ENCODE measurements at regions not wholly inside any gene's neighbourhood (a gene's known extent, or its start where the extent isn't known, plus 50 kb on each side); places are given as distances from the start of the nearest gene placed in this dataset.

DNA sequence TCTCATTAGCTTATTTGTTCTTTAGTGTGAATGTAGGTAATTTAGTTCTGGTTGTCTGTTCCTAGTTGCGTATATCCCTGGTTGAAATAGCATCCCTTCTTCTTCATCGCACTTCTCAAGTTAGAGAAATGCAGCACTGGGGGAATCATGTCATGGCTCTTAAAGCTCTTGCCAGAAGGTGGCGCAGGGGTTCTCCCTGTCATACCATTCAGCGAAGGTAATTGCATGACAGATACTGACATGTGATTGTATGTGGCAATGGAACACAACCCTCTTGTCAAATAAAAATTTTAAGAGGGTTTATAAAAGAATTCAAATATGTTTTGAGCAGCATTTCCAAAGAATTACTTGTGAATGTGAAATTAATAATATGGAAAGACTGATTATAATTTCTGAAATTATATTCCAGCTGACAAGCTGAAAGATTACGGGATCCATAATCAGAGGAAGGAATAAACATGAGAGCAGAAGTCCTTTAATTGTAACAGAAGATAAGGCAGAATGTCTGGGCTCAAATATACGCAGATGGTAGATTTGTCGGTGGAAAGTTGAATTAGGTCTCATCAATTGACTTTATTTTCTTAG lies 411.7 kb downstream of the DSEL start:
- DNase-seq (ENCODE audit: low spot score), result no peak

DNA sequence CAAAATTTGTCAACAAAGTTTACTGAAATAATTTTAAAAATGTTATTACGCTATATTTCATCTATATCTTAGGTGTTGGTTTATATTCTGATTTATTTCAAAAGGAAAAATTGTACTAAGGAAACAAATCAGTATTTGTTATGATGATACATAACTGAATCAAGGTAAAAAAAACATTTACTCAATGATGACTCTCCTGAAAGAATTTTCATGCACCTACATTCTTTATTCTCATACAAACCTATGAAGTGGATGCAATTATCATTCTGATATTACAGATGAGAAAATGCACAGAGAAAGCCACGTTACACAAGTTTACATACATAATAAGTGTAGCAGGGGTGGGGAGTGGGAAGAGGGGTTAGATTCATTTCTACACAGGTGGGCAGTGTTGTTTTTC lies 422.4 kb downstream of the DSEL start:
- intact Hi-C loops (cut with DNase I), result no loop called here
- DNase-seq (ENCODE audit: low spot score), result no peak

More for the DNA sequence above, 411.7 kb downstream of the DSEL start:
- intact Hi-C loops (cut with DNase I), result no loop called here

DNA sequence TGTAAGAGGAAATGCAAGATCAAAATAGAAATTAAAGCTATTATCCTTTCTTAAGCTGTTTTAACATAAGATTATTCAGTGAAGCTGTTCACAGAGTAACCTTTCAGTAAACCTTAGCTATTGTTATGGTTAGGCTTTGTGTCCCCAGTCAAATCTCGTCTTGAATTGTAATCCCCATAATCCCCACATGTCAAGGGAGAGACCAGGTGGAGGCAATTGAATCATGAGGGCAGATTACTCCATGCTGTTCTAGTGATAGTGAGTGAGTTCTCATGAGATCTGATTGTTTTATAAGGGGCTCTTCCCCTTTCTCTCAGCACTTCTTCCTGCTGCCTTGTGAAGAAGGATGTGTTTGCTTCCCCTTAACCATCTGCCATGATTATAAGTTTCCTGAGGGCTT lies 424.4 kb downstream of the DSEL start:
- DNase-seq (ENCODE audit: low spot score), result no peak
- intact Hi-C loops (cut with DNase I), result no loop called here

DNA sequence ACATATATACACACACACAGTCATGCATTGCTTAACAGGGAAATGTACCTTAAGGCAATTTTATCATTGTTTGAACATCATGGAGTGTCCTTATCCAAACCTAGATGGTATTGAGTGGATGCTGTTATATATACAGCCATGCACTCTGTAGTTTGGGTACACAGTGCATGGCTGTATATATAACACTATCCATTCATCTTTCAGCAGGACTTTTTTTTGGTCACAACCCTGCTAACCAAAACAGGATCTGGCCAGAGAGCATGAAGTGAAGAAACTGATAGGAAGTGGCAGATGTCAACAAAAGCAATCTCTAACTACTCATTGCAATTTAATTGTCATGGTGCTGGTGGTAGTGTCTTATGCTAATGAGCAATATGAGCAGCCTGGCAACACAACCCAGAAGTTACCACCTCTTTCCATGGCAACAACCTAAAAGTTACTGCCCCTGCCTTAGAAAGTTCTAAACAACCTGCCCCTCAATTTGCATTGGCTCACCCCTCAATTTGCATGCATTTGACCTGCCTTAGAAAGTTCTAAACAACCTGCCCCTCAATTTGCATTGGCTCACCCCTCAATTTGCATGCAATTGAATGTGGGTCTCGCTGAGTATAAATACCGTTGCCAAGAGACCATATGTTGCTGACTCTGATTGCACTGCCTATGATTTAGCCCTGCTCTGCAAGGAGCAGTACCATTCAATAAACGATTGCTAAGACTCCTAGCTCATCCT lies 434.9 kb downstream of the DSEL start:
- intact Hi-C loops (cut with DNase I), result no loop called here
- DNase-seq (ENCODE audit: low spot score), result no peak

DNA sequence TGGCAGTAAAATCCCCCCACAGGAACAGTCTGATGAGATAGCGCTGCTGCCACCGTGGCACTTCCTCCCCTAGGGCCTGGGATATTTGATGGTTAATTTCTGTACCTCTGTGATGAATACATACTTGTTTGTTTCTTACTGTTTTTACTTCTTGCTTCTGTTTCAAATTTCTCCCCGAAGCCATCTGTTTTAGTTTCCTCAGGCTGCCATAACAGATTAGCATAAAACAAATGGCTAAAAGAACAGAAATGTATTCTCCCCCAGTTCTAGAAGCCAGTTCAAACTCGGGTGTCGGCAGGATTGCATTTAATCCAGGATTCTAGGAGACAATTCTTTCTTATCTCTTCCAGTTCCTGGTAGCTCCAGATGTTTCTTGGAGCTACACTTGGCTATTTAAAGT lies 435.9 kb downstream of the DSEL start:
- intact Hi-C loops (cut with DNase I), result no loop called here
- DNase-seq (ENCODE audit: low spot score), result no peak

DNA sequence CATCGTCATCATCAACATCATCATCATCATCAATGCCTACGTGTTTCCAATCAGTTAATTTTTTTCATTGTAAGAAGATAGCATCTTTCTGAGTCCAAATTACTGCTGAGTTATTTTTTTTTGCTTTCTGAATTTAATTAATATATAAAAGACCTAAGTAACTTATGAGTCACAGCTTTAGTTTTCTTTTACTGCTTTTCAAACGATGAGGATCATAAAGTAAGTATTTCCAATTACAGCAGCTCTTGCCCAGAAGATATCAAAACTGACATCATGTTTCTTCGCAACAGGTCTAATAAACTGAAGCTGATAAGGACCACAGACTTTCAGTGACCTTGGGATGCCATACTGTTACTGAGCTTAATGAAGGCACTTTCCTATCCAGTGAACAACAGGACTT lies 442.2 kb downstream of the DSEL start:
- no peak for DNase-seq (ENCODE audit: low spot score)
- intact Hi-C loops (cut with DNase I), result no loop called here

DNA sequence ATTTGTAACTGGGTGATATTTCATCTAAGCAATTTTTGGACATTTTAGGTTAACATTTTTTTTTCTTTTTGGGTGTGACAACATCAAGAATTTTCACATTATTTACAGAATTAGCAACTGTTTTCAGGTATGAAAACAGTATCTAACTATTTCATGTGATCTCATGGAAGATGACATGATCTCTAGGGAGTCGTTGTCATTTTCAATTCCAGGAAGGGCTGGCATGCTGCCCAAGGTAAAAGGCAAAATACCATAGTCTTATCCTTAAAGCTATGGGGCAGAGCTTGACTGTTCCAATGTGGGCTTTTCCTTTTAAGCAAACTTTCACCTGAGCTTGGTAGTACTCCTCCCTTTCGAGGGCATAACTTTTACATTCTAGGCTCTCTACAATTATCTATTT lies 443.7 kb downstream of the DSEL start:
- DNase-seq (ENCODE audit: low spot score), result no peak

DNA sequence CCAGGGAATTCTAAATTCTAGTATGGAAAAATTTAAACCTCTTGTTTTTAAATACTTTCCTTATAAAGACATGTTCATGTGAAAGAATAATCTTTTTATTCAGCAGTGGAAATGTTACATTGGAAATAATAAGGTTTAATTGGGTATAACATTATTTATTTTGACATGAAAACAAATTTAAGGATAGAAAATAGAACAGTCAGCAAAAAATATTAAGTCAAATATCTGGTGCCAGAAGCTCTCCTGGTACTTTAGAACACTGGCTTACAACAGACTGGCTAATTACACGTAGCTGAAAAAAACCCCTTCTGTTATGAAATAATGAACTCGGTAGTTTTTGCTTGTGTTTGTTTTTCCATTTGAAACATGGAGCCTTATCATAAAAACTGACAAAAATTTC lies 447.9 kb downstream of the DSEL start:
- intact Hi-C loops (cut with DNase I), result no loop called here
- no peak for DNase-seq (ENCODE audit: low spot score)

More for the DNA sequence above, 443.7 kb downstream of the DSEL start:
- intact Hi-C loops (cut with DNase I), result no loop called here

DNA sequence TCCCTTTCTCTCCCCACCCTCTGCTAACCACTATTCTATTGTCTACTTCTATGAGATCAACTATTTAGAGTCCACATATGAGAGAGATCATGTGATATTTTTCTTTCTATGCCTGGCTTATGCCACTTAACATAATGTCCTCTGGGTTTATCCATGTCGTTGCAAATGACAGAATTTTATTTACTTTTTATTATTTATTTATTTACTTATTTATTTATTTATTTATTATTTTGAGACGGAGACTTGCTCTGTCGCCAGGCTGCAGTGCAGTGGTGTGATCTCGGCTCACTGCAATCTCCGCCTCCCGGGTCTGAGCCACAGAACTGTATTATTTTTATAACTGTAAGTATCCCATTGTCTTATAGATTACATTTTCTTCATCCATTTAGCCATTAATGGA lies 443.4 kb upstream of the CDH19 start:
- DNase-seq (ENCODE audit: low spot score), result no peak
- intact Hi-C loops (cut with DNase I), result no loop called here

DNA sequence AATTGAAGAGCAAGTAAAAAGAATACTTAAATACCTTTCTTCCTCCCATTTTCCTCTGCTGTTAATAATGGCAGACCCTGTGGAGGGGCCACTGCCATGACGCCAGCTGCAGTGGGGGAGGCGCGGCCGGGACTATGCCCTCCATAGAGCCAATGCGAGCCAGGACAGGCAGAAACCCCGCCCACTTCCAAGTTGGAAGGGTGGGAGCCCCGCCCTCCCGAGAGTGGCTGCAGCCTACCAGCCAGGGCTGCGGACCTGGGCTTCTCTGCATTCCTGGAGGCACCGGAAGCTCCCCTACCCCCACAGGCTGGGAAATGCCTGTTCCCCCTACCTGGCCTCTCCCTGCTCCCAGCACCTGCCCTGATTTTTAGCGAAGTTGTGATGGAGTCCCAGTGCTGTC lies 439.4 kb upstream of the CDH19 start:
- DNase-seq (ENCODE audit: low spot score), result no peak
- intact Hi-C loops (cut with DNase I), result no loop called here

DNA sequence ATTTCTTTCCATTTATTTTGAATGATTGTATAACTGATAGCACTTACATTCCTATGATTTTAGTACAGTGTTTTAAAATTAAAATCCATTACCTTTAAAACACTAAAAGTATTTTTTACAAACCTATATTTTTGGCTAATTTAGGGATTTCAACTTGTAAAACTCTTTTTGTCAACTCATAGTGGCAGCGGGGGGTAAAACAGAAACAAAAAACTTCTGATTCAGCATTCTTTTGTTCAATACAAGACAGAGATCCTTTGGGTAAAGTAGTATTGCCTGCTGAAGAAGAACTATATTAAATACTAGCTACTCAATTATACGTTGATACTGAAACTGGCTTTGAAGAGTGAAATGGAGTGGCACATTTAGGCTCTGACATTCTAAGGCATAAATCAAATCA lies 437.4 kb upstream of the CDH19 start:
- intact Hi-C loops (cut with DNase I), result no loop called here
- no peak for DNase-seq (ENCODE audit: low spot score)

DNA sequence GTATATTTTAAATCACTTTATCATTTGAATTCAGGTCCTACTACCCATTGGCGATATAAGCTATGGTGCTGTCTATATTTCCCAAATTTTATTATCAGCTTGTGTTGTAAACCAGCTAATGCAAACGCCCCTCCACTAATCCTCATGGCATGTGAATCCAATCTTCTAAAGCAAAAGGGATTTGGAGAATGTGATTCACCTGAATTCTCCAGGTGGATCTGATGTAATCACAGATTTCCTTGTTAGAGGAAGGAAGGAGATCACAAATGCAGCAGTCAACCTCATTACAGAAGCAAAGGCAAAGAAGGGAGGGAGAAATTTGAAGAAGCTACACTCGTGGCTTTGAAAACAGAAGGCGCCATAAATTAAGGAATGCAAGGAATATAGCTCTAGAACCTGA lies 431.1 kb upstream of the CDH19 start:
- no peak for DNase-seq (ENCODE audit: low spot score)
- intact Hi-C loops (cut with DNase I), result loop anchor here in 1 of 2 donors (5.0 kb wide), 1 partner anchor 498 kb away; no protein-coding TSS in a partner anchor

DNA sequence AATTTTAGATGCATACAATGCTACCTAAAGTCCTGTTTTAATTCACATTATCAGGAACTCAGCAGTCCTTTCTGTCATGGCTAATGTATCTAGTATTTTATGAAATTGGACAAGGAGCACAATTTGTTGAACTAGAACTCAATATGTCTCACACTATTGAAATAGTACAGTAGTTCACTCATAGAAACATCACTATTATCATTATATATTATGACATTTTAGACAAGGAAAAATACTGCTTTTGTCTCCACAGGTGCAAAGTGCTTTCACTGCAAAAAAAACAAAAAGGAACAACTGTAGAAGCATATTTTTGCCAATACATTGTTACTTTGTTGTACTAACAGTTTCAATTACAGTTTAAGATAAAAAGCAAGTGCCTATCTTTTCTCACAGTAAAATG lies 419.2 kb upstream of the CDH19 start:
- intact Hi-C loops (cut with DNase I), result no loop called here
- DNase-seq (ENCODE audit: low spot score), result no peak

DNA sequence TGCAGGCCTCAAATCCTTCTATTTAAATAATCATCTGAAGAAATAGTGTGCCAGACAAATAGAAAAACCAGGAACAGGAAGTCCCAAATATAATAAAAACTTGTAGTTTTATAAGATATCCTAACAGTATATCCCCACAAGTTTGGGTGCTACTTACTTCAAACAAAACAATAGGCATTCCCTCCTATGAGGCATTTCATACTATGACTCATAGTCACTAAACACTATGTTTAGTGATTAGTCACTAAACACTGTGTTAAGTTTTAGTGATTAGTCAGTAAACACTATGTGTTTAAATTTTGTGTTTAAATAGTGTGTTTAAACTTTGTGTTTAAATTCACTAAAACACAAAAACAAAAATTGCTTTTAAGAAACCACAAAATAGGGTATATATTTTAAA lies 407.0 kb upstream of the CDH19 start:
- intact Hi-C loops (cut with DNase I), result no loop called here
- DNase-seq (ENCODE audit: low spot score), result no peak

DNA sequence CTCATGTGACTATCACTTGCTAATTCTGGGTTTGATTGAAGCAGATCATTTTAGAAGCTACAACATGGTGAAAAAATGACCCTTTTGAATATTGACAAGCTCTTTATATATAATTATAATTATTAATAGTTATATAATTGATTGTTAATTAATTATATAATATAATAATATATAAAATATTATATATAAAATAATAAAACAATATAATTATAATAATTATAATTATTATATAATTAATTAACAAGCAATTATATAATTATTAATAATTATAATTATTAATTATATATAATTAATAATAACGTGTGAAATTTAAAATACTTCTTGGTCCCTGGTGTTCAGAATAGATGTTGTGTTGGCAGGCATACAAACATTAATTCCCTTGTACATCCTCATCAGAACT lies 404.1 kb upstream of the CDH19 start:
- no peak for DNase-seq (ENCODE audit: low spot score)
- intact Hi-C loops (cut with DNase I), result loop anchor here in 1 of 2 donors (1.0 kb wide), 1 partner anchor 22 kb away; no protein-coding TSS in a partner anchor

DNA sequence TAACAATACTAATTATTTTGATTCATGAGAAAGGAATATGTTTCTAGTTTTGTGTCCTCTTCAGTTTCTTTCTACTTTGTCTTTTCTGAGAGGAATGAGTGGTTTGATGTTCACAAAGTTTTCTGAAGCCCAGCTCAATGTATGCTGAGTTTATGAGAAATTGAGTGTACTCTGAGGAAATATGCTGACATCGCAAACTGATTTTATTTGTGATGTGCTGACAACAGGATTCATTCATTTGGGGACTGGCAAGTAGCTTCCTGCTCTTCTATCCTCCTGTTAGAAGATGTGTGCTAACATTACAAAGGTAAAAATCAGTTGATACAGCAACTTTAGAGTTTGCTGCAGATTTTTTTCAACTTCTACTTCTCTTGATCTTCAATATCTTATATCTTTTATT lies 403.2 kb upstream of the CDH19 start:
- DNase-seq (ENCODE audit: low spot score), result no peak

DNA sequence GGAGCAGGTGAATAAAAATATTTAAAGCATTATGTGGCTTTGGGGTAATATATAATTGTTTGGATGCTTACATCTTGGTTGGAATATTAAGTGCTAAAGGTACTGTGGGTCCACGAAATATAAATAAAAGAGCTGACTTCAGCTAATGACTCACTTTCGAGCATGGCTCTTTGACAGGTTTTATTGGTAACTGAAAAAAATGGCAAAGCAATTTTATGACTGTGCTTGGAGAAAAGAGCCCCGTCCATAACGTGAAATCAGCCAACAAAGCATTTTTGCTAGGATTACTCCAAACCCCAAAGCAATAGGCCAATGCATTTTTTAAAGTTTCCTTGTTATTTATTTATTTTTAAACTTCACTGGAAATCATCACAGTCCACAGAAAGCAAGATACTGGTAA lies 397.2 kb upstream of the CDH19 start:
- no peak for DNase-seq (ENCODE audit: low spot score)
- intact Hi-C loops (cut with DNase I), result no loop called here

More for the DNA sequence above, 403.2 kb upstream of the CDH19 start:
- intact Hi-C loops (cut with DNase I), result no loop called here

DNA sequence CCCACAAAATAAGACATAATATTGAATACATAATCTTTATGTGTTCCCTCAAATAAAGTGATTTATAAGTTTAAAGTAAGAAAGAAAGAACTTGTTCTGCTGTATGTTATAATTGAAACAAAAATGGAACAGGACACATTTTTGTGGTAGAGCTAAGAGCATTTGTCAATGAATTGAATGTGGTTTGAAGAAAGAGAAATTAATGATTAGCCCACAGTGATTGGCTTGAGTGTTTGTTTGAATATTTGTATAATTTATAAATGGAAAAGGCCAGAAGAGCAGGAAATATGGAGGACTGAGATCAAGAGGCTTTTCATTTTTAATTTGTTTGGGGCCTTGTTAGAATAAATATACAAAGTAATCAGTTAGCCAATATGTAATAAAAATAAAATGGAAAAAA lies 395.1 kb upstream of the CDH19 start:
- intact Hi-C loops (cut with DNase I), result no loop called here
- DNase-seq (ENCODE audit: low spot score), result no peak

DNA sequence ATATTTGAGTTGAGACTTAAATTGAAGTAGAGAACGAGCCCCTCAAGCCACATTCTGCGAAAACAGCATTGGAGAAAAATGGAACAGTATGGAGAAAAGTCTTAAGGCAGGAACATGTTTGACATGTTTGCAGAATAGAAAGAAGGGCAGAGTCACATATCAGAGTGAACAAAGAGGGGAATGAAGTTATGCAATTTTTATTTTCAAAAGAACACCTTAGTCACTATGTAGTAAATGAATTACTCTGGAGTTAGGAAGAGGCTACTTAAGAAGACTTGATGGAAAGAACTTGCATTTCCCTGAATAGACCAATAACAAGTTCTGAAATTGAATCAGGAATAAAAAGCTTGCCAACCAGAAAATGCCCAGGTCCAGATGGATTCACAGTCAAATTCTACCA lies 391.4 kb upstream of the CDH19 start:
- intact Hi-C loops (cut with DNase I), result no loop called here
- DNase-seq (ENCODE audit: low spot score), result no peak

DNA sequence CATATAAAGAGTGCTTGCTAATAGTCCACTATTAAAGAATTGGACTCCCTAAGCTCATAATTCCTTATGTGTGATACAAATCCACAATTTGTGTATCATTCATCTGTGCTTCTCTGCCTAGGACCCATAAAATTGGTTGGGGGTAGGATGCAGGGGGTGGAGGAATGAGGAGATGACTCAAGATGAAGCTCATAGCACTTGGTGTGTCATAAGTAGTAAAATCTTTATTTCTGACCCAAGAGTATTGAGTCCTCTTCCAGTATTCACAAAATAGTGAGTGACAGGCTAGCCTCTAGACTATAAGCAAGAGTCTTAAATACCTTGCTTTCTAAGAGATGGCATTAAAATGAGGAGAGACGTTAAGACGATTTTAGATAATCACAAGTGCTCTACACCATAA lies 390.9 kb upstream of the CDH19 start:
- DNase-seq (ENCODE audit: low spot score), result no peak
- intact Hi-C loops (cut with DNase I), result no loop called here

DNA sequence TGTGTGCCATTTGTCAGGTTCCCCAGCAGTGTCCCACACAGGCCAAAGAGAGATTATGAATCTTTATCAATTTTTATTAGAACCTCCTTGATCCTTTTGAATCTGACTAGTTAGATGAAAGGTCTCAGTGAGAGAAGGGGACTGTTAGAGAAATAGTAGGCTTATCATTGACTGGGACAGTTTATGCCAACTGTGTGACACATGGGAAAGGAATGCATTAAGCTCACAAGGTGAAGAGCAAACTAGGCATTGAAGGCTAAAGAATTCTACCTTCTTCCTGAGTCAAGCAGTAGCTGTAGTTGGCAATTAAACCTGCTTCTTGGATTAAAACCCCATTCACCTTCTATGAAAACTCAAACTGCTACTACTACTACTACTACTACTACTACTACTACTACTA lies 389.6 kb upstream of the CDH19 start:
- no peak for DNase-seq (ENCODE audit: low spot score)
- intact Hi-C loops (cut with DNase I), result no loop called here
